A549 (cell line): ENCODE measurements at regions not wholly inside any gene's neighbourhood (a gene's known extent, or its start where the extent isn't known, plus 50 kb on each side); places are given as distances from the start of the nearest gene placed in this dataset.

ENCODE experiments used
- ATAC-seq, 2 experiments: fragments of 200-7000 bp in 1 of 2; fragments of >200 bp in 1 of 2; cut with Nextera tagmentation in 1 of 2; cut with Tn5 transposase in 1 of 2; 3 replicates each; pipeline versions ENCODE4 v1.8.0 to v1.9.1; 2018 to 2020; ENCODE audit warnings: mild to moderate bottlenecking in 1 of 2, moderate library complexity in 1 of 2
- CTCF ChIA-PET: fragments of 300-600 bp; sonication (Branson Sonifier 250); formaldehyde crosslinking; extraction: SDS; loops from one replicate; lab custom pipeline; 2021; ENCODE audit warnings: antibody characterized with exemption, inconsistent platforms; lab: Yijun Ruan, JAX
- POLR2A ChIA-PET: fragments of 350-600 bp; formaldehyde crosslinking; extraction: SDS; loops from one replicate; lab custom pipeline; 2021; ENCODE audit warnings: antibody characterized with exemption, inconsistent platforms; lab: Yijun Ruan, JAX
- DNase-seq, 2 experiments: peaks; one replicate each; pipeline versions ENCODE4 v3.0.0 to v3.0.0-alpha.2; 2011 to 2016; ENCODE audit warnings: low read depth in 1 of 2, low spot score in 1 of 2
- FAIRE-seq: peaks from 2 replicates; lab custom pipeline; 2011; peaks lifted over from hg19 to GRCh38; lab: Jason Lieb, UNC
- H3K27ac ChIP-seq, 2 experiments: fragments of >200 bp; sonication (Bioruptor Twin); formaldehyde crosslinking; 3 replicates each; pipeline ENCODE4 v1.5.1; 2016 to 2017
- H3K4me1 ChIP-seq: fragments of >200 bp; sonication (Bioruptor Twin); formaldehyde crosslinking; 3 replicates; pipeline ENCODE4 v1.6.1; 2016
- H3K4me2 ChIP-seq: fragments of >200 bp; sonication (Bioruptor Twin); formaldehyde crosslinking; 3 replicates; pipeline ENCODE4 v1.6.1; 2016
- H3K4me3 ChIP-seq: fragments of >200 bp; sonication (Bioruptor Twin); formaldehyde crosslinking; 3 replicates; pipeline ENCODE4 v1.5.1; 2016
- H3K9me3 ChIP-seq: fragments of >200 bp; sonication (Bioruptor Twin); formaldehyde crosslinking; 3 replicates; pipeline ENCODE4 v1.6.1; 2016
- BCL3 ChIP-seq: fragments of >200 bp; sonication (Bioruptor Twin); formaldehyde crosslinking; IDR thresholded peaks from 3 replicates; pipeline ENCODE4 v1.6.1; 2016
- BHLHE40 ChIP-seq: IDR thresholded peaks from 2 replicates; pipeline ENCODE4 v1.6.1; 2012; ENCODE audit warnings: low read depth, low read length, inconsistent platforms
- CBX2 ChIP-seq: fragments of 200-600 bp; sonication (generic); IDR thresholded peaks from 2 replicates; pipeline ENCODE4 v1.6.1; 2016; ENCODE audit warnings: low read depth, mild to moderate bottlenecking, borderline replicate concordance
- CHD2 ChIP-seq: fragments of 150-350 bp; IDR thresholded peaks from 2 replicates; pipeline ENCODE4 v1.6.1; 2014; ENCODE audit warnings: low read length; ENCODE audit not compliant: partially characterized antibody
- EHMT2 ChIP-seq: fragments of 200-600 bp; sonication (generic); IDR thresholded peaks from 2 replicates; pipeline ENCODE4 v1.6.1; 2016; ENCODE audit warnings: antibody characterized with exemption, low read depth, mild to moderate bottlenecking, moderate library complexity
- EP300 ChIP-seq, 2 experiments: fragments of >200 bp; sonication (Bioruptor Twin); formaldehyde crosslinking; IDR thresholded peaks; 2 replicates in 1 of 2; 3 replicates in 1 of 2; pipeline ENCODE4 v1.6.1; 2016 to 2017
- FOSB ChIP-seq: fragments of 250-450 bp; sonication (Bioruptor Pico); IDR thresholded peaks from 2 replicates; pipeline ENCODE4 v1.5.0; 2020; ENCODE audit warnings: mild to moderate bottlenecking, moderate library complexity
- FOSL2 ChIP-seq, 2 experiments: fragments of 450-650 bp in 1 of 2; fragments of >200 bp in 1 of 2; sonication (Bioruptor Twin) in 1 of 2; formaldehyde crosslinking; IDR thresholded peaks; 2 replicates each; pipeline versions ENCODE4 v1.5.0 to v1.6.1; 2016 to 2020; ENCODE audit warnings: mild to moderate bottlenecking in 1 of 2, moderate library complexity in 1 of 2
- GATA3 ChIP-seq: IDR thresholded peaks from 2 replicates; pipeline ENCODE4 v1.6.1; 2012; ENCODE audit warnings: borderline replicate concordance
- KDM1A ChIP-seq: fragments of 200-600 bp; sonication (generic); IDR thresholded peaks from 2 replicates; pipeline ENCODE4 v1.6.1; 2016; ENCODE audit warnings: low read depth, mild to moderate bottlenecking
- MAFK ChIP-seq: fragments of 450-650 bp; IDR thresholded peaks from 2 replicates; pipeline ENCODE4 v1.6.1; 2014; ENCODE audit not compliant: partially characterized antibody
- MAX ChIP-seq: IDR thresholded peaks from 2 replicates; pipeline ENCODE4 v1.6.1; 2012
- MAZ ChIP-seq: fragments of 150-350 bp; IDR thresholded peaks from 2 replicates; pipeline ENCODE4 v1.6.1; 2014; ENCODE audit warnings: antibody characterized with exemption, low read depth, low read length, borderline replicate concordance
- MYC ChIP-seq: IDR thresholded peaks from 2 replicates; pipeline ENCODE4 v1.6.1; 2012; ENCODE audit warnings: mild to moderate bottlenecking, inconsistent platforms, low read length, improper control_type of control experiment, borderline replicate concordance
- NFE2L2 ChIP-seq: fragments of 150-350 bp; conservative IDR thresholded peaks from 2 replicates; pipeline ENCODE4 v1.6.1; 2014; ENCODE audit warnings: low read length
- NPAS2 ChIP-seq: fragments of 250-450 bp; sonication (Bioruptor Pico); IDR thresholded peaks from 2 replicates; pipeline ENCODE4 v1.8.0; 2022; ENCODE audit warnings: mild to moderate bottlenecking, moderate library complexity, borderline replicate concordance
- NR3C1 ChIP-seq: fragments of >200 bp; sonication (Bioruptor Twin); formaldehyde crosslinking; IDR thresholded peaks from 3 replicates; pipeline ENCODE4 v1.6.1; 2017
- POLR2A ChIP-seq: IDR thresholded peaks from 2 replicates; pipeline ENCODE4 v1.6.1; 2012; ENCODE audit warnings: mild to moderate bottlenecking, low read length
- RCOR1 ChIP-seq: fragments of 150-350 bp; IDR thresholded peaks from 2 replicates; pipeline ENCODE4 v1.6.1; 2014; ENCODE audit warnings: antibody characterized with exemption, low read length, low read depth
- RNF2 ChIP-seq: fragments of 200-600 bp; sonication (generic); IDR thresholded peaks from 2 replicates; pipeline ENCODE4 v1.6.1; 2016; ENCODE audit warnings: low read depth, mild to moderate bottlenecking, antibody characterized with exemption, moderate library complexity, borderline replicate concordance
- SREBF2 ChIP-seq: fragments of 450-650 bp; IDR thresholded peaks from 2 replicates; pipeline ENCODE4 v1.6.1; 2014; ENCODE audit warnings: mild to moderate bottlenecking, moderate library complexity
- USF2 ChIP-seq: fragments of 450-650 bp; IDR thresholded peaks from 2 replicates; pipeline ENCODE4 v1.6.1; 2014; ENCODE audit warnings: antibody characterized with exemption
- ZC3H11A ChIP-seq: fragments of 450-650 bp; IDR thresholded peaks from 2 replicates; pipeline ENCODE4 v1.6.1; 2014; ENCODE audit warnings: antibody characterized with exemption, mild to moderate bottlenecking
- ZFP36 ChIP-seq: fragments of 450-650 bp; IDR thresholded peaks from 2 replicates; pipeline ENCODE4 v1.6.1; 2014; ENCODE audit warnings: borderline replicate concordance; ENCODE audit not compliant: partially characterized antibody
- ZNF302 ChIP-seq: fragments of 250-450 bp; sonication (Bioruptor Pico); IDR thresholded peaks from 2 replicates; pipeline ENCODE4 v1.9.0; 2021; ENCODE audit warnings: inconsistent platforms, mild to moderate bottlenecking, moderate library complexity
- WGBS: methylation state at CpG from one replicate; pipeline ENCODE4 v1.1.6; 2017; ENCODE audit errors: missing lambda C conversion rate; 5-methylcytosine and 5-hydroxymethylcytosine counted together

GRCh38 chr13:37947419-37948140 lies 78.0 kb upstream of the TRPC4 start:
- no peak overlapping the region for H3K27ac ChIP-seq
- H3K4me2 ChIP-seq: no peak overlapping the region
- WGBS: 35% methylated on average over 5 of the region's 5 CpGs
- no peak for FAIRE-seq
- H3K4me3 ChIP-seq: no peak overlapping the region
- DNase-seq: no peak
- POLR2A ChIA-PET: no interaction called here
- no peaks in the 10 kb centered on the region for H3K4me1 ChIP-seq
- H3K9me3 ChIP-seq: no peaks in the 10 kb centered on the region
- CTCF ChIA-PET: no interaction called here
- ATAC-seq: no peak
- no peak for TF ChIP-seq KDM1A
- TF ChIP-seq RCOR1: no peak
- no peak for TF ChIP-seq ZNF302
- no peak for TF ChIP-seq BCL3
- TF ChIP-seq ZFP36: no peak
- TF ChIP-seq ZC3H11A: no peak
- no peak for TF ChIP-seq EHMT2

- TF ChIP-seq NPAS2 (CRISPR knock-in tag) (no peak), KDM1A (no peak), EP300 (IDR thresholded peaks at IDR 0.05) (no peak), NFE2L2 (no peak), POLR2A (no peak), FOSL2 (IDR thresholded peaks at IDR 0.05) (no peak), FOSL2 (CRISPR knock-in tag; IDR thresholded peaks at IDR 0.05) (no peak), MYC (no peak), BHLHE40 (no peak), FOSB (CRISPR knock-in tag) (no peak), CBX2 (no peak), SREBF2 (no peak), MAZ (no peak), EHMT2 (no peak), GATA3 (no peak), CHD2 (no peak), RNF2 (no peak), MAFK (no peak), NR3C1 (no peak), MAX (no peak), USF2 (no peak)
- H3K9me3 ChIP-seq: no peaks in the 10 kb centered on the region
- H3K4me1 ChIP-seq: no peaks in the 10 kb centered on the region
- no peak overlapping the region for H3K4me3 ChIP-seq
- 25% methylated on average over 4 of the region's 4 CpGs for WGBS
- ATAC-seq (no peak), DNase-seq (no peak), FAIRE-seq (no peak)
- CTCF ChIA-PET: no interaction called here
- no peak overlapping the region for H3K4me2 ChIP-seq
- POLR2A ChIA-PET: no interaction called here
- H3K27ac ChIP-seq: no peak overlapping the region
Observed at GRCh38 chr13:37945651-37946575, 76.3 kb upstream of the TRPC4 start.
